Motor neuron (in vitro differentiated cells): ENCODE measurements at regions not wholly inside any gene's neighbourhood (a gene's known extent, or its start where the extent isn't known, plus 50 kb on each side); places are given as distances from the start of the nearest gene placed in this dataset.
"Not testable (repeated sequence)": the region's sequence is repeated elsewhere in the genome, so short reads cannot be mapped to it uniquely, and the experiment has no call there.

Experiments used
- ATAC-seq, 8 experiments: fragments of 200-7000 bp; cut with Tn5 transposase; replicated peaks in 6 of 8; 2 replicates each; pipeline ENCODE4 v1.8.0; 2021; ENCODE audit warnings: mild to moderate bottlenecking in 8 of 8, moderate library complexity in 8 of 8
- H3K27ac ChIP-seq, 2 donors: fragments of 250-450 bp; sonication (Bioruptor Pico); 2 replicates each; pipeline ENCODE4 v1.9.0; 2021; ENCODE audit warnings: antibody characterized with exemption in 2 of 2, mild to moderate bottlenecking in 2 of 2, moderate library complexity in 1 of 2
- H3K4me1 ChIP-seq, 2 donors: fragments of 250-450 bp; sonication (Bioruptor Pico); replicated peaks in 1 of 2; 2 replicates each; pipeline ENCODE4 v1.6.1; 2021; ENCODE audit warnings: antibody characterized with exemption in 2 of 2, mild to moderate bottlenecking in 2 of 2, moderate library complexity in 1 of 2
- H3K4me3 ChIP-seq, 5 donors: fragments of 250-450 bp; sonication (Bioruptor Pico); 2 replicates each; pipeline ENCODE4 v1.9.0; 2021; ENCODE audit warnings: antibody characterized with exemption in 5 of 5, mild to moderate bottlenecking in 5 of 5, moderate library complexity in 4 of 5
- WGBS, 10 experiments: fragments of 450-650 bp; shearing (Covaris generic); methylation state at CpG; one replicate each; pipeline ENCODE4 v1.0.0; 2022; 5-methylcytosine and 5-hydroxymethylcytosine counted together
- in situ Hi-C, 9 experiments: fragments of 400-800 bp; cut with MboI; loops; one replicate each; pipeline ENCODE4 v1.15.0; 2021; ENCODE audit warnings: low sequenced_read_pairs in 9 of 9, low pct_unique_long_range_greater_than_20kb in 2 of 9; ENCODE audit not compliant: unreplicated experiment in 9 of 9

- ATAC-seq, result no peak
- in situ Hi-C loops, result loop anchor here in 1 of 9 experiments (25.0 kb wide), 1 partner anchor 102 kb away; no protein-coding TSS in a partner anchor
- Histone ChIP-seq H3K4me1 (peaks cover 0 to 15% of the 10 kb centered on the region in 2 donors), H3K27ac (no peak overlapping the region), H3K4me3 (no peak overlapping the region)
Observed at GRCh38 chr18:30810580-30810979, 232.0 kb downstream of the DSC3 start.

- no peak overlapping the region for H3K4me3 ChIP-seq
- in situ Hi-C loops, result loop anchor here in 1 of 9 experiments (25.0 kb wide), 1 partner anchor 105 kb away; no protein-coding TSS in a partner anchor
- H3K4me1 ChIP-seq, result peaks cover 0 to 9% of the 10 kb centered on the region in 2 donors
- no peak overlapping the region for H3K27ac ChIP-seq
- ATAC-seq, result no peak
Observed at GRCh38 chr18:30806823-30807222, 235.7 kb downstream of the DSC3 start.

GRCh38 chr18:30800800-30801199 lies 241.7 kb downstream of the DSC3 start:
- Histone ChIP-seq H3K4me3 (no peak overlapping the region), H3K27ac (no peak overlapping the region), H3K4me1 (no peaks in the 10 kb centered on the region)
- no peak for ATAC-seq
- WGBS, 10 experiments, result 0 to 80% (median 56%) methylated on average over 1 of the region's 1 CpG; no CpG with 5 or more reads in 1 of the 10 experiments
- in situ Hi-C loops, result loop anchor here in 1 of 9 experiments (25.0 kb wide), 1 partner anchor 112 kb away; no protein-coding TSS in a partner anchor

- in situ Hi-C loops, result no loop called here
- Histone ChIP-seq H3K4me3 (no peak overlapping the region), H3K27ac (no peak overlapping the region), H3K4me1 (no peaks in the 10 kb centered on the region)
- 17 to 100% (median 75%) methylated on average over 2 to 7 of the region's 7 CpGs; no CpG with 5 or more reads in 2 of the 10 experiments for WGBS, 10 experiments
- ATAC-seq, result no peak
Observed at GRCh38 chr18:30792051-30792450, 250.5 kb downstream of the DSC3 start.

- WGBS, 10 experiments, result 95 to 100% methylated on average over 2 to 3 of the region's 22 CpGs; no CpG with 5 or more reads in 8 of the 10 experiments
- in situ Hi-C loops, H3K4me3 ChIP-seq, H3K4me1 ChIP-seq, H3K27ac ChIP-seq, ATAC-seq: not testable (repeated sequence)
Observed at GRCh38 chr18:30788411-30788991, 254.0 kb downstream of the DSC3 start.

GRCh38 chr18:30787410-30787809 lies 255.1 kb downstream of the DSC3 start:
- Histone ChIP-seq H3K27ac (no peak overlapping the region), H3K4me3 (no peak overlapping the region), H3K4me1 (no peaks in the 10 kb centered on the region)
- no peak for ATAC-seq
- in situ Hi-C loops, result no loop called here

- Histone ChIP-seq H3K27ac (no peak overlapping the region), H3K4me1 (no peaks in the 10 kb centered on the region), H3K4me3 (no peak overlapping the region)
- in situ Hi-C loops, result no loop called here
- 8 to 100% (median 87%) methylated on average over 1 to 2 of the region's 2 CpGs; no CpG with 5 or more reads in 1 of the 10 experiments for WGBS, 10 experiments
- ATAC-seq, result no peak
Observed at GRCh38 chr18:30781601-30782000, 260.9 kb downstream of the DSC3 start.

GRCh38 chr18:30775629-30776028 lies 266.9 kb downstream of the DSC3 start:
- Histone ChIP-seq H3K4me1 (no peaks in the 10 kb centered on the region), H3K27ac (no peak overlapping the region), H3K4me3 (no peak overlapping the region)
- in situ Hi-C loops, result no loop called here
- ATAC-seq, result no peak

GRCh38 chr18:30772170-30772569 lies 270.4 kb downstream of the DSC3 start:
- 3 to 81% (median 65%) methylated on average over 4 of the region's 4 CpGs for WGBS, 10 experiments
- ATAC-seq, H3K4me3 ChIP-seq, in situ Hi-C loops, H3K4me1 ChIP-seq, H3K27ac ChIP-seq: not testable (repeated sequence)

GRCh38 chr18:30766053-30766452 lies 276.5 kb downstream of the DSC3 start:
- 0 to 57% (median 22%) methylated on average over 1 of the region's 1 CpG; no CpG with 5 or more reads in 1 of the 10 experiments for WGBS, 10 experiments
- H3K27ac ChIP-seq, result no peak overlapping the region
- ATAC-seq, result no peak
- H3K4me3 ChIP-seq, result no peak overlapping the region
- in situ Hi-C loops, result no loop called here
- H3K4me1 ChIP-seq, result peaks cover 0 to 7% of the 10 kb centered on the region in 2 donors

- no peak overlapping the region for H3K4me3 ChIP-seq
- no peak for ATAC-seq
- WGBS, 10 experiments, result 4 to 100% (median 60%) methylated on average over 1 to 4 of the region's 4 CpGs
- H3K27ac ChIP-seq, result no peak overlapping the region
- peaks cover 0 to 7% of the 10 kb centered on the region in 2 donors for H3K4me1 ChIP-seq
- in situ Hi-C loops, result no loop called here
Observed at GRCh38 chr18:30765247-30765646, 277.3 kb downstream of the DSC3 start.

- ATAC-seq, result peak in 5 of 8 experiments; percentile 68 to 98 (median 90)
- no peak overlapping the region for H3K4me3 ChIP-seq
- H3K27ac ChIP-seq, result no peak overlapping the region
- WGBS, 10 experiments, result 0 to 19% (median 7%) methylated on average over 1 to 3 of the region's 3 CpGs; no CpG with 5 or more reads in 2 of the 10 experiments
- peaks cover 0 to 7% of the 10 kb centered on the region in 2 donors for H3K4me1 ChIP-seq
- in situ Hi-C loops, result no loop called here
Observed at GRCh38 chr18:30763902-30764350, 278.6 kb downstream of the DSC3 start.

GRCh38 chr18:30754846-30755245 lies 287.7 kb downstream of the DSC3 start:
- in situ Hi-C loops, result no loop called here
- ATAC-seq, result no peak
- no peak overlapping the region for H3K27ac ChIP-seq
- H3K4me3 ChIP-seq, result no peak overlapping the region
- H3K4me1 ChIP-seq, result no peaks in the 10 kb centered on the region

GRCh38 chr18:30748541-30748940 lies 294.0 kb downstream of the DSC3 start:
- Histone ChIP-seq H3K4me3 (no peak overlapping the region), H3K4me1 (peaks cover 0 to 3% of the 10 kb centered on the region in 2 donors), H3K27ac (no peak overlapping the region)
- 0 to 80% (median 40%) methylated on average over 1 to 5 of the region's 5 CpGs; no CpG with 5 or more reads in 1 of the 10 experiments for WGBS, 10 experiments
- ATAC-seq, result no peak
- in situ Hi-C loops, result no loop called here
